ENCODE measurements at regions not wholly inside any gene's neighbourhood (a gene's known extent, or its start where the extent isn't known, plus 50 kb on each side); places are given as distances from the start of the nearest gene placed in this dataset.
"Not testable (repeated sequence)": the region's sequence is repeated elsewhere in the genome, so short reads cannot be mapped to it uniquely, and the experiment has no call there.

DNA sequence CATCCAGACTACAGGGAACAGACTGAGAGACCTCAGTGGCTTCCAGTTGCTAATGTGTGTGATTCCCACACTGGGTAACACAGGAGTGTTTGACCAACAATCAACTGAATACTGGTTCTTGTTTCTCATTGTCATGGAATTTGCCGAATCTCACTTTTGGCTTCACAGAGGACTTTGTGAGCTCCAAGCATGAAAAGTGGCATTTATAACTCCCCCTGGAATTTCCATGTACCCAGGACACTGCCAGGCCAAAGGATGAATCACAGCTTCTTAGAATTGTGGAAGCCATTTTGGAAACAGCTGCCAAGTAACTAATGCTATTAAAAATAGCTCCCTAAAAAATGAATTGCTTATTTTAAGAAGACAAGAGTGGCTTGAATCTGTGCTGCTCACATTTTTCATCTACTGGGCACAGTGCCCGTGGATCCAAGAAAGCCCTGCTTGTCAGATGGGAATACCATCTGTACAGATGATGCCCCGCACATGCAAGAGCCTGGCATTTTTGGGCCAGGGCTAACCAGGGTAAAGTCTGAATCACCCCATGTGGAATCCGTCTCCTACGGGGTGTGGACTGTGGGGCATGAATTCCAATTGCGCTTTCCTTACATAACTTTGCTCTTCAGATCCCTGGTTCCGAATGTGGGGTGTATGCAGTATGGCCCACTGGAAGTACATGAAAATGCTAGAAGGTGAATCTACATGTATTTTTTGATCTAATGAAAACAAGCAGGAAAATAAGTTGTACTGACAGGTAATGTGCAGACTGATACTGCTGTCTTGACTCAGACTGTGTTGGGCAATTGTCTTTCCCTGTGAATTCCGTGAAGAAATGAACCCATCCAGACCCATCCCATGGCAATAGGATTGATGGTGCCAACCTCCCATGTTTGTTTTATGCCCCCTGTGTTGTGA is 487.3 kb downstream of the SIPA1L2 start:
- in situ Hi-C loops (cut with HindIII; ENCODE audit: low pct_unique_long_range_greater_than_20kb, low sequenced_read_pairs) (no loop called here), intact Hi-C loops (cut with micrococcal nuclease; ENCODE audit: unreplicated experiment) (no loop called here)
- DNase-seq (ENCODE audit: low read depth, low spot score) (no peak), ATAC-seq (no peak)
- no peaks in the 10 kb centered on the region for H3K27me3 ChIP-seq (ENCODE audit: control insufficient read depth, insufficient read depth, low read length)
- POLR2A ChIA-PET, result no interaction called here
- no peaks in the 10 kb centered on the region for H3K36me3 ChIP-seq (ENCODE audit: control insufficient read depth, insufficient read depth, low read length)
- BruUV-seq (replicated peaks), result no TSS peak
- CTCF ChIA-PET, result no interaction called here
- TF ChIP-seq TCF7L2 (IDR thresholded peaks at IDR 0.05; ENCODE audit: low read depth, low read length) (no peak), SIN3A (IDR thresholded peaks at IDR 0.05; ENCODE audit: borderline replicate concordance, insufficient read depth, low read depth, low read length) (no peak), POLR2AphosphoS5 (IDR thresholded peaks at IDR 0.05; ENCODE audit: low read depth, low read length) (no peak)
- TF ChIP-seq, protein P1, sequence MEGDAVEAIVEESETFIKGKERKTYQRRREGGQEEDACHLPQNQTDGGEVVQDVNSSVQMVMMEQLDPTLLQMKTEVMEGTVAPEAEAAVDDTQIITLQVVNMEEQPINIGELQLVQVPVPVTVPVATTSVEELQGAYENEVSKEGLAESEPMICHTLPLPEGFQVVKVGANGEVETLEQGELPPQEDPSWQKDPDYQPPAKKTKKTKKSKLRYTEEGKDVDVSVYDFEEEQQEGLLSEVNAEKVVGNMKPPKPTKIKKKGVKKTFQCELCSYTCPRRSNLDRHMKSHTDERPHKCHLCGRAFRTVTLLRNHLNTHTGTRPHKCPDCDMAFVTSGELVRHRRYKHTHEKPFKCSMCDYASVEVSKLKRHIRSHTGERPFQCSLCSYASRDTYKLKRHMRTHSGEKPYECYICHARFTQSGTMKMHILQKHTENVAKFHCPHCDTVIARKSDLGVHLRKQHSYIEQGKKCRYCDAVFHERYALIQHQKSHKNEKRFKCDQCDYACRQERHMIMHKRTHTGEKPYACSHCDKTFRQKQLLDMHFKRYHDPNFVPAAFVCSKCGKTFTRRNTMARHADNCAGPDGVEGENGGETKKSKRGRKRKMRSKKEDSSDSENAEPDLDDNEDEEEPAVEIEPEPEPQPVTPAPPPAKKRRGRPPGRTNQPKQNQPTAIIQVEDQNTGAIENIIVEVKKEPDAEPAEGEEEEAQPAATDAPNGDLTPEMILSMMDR (IDR thresholded peaks at IDR 0.05), result no peak
- TF ChIP-seq, protein P2, sequence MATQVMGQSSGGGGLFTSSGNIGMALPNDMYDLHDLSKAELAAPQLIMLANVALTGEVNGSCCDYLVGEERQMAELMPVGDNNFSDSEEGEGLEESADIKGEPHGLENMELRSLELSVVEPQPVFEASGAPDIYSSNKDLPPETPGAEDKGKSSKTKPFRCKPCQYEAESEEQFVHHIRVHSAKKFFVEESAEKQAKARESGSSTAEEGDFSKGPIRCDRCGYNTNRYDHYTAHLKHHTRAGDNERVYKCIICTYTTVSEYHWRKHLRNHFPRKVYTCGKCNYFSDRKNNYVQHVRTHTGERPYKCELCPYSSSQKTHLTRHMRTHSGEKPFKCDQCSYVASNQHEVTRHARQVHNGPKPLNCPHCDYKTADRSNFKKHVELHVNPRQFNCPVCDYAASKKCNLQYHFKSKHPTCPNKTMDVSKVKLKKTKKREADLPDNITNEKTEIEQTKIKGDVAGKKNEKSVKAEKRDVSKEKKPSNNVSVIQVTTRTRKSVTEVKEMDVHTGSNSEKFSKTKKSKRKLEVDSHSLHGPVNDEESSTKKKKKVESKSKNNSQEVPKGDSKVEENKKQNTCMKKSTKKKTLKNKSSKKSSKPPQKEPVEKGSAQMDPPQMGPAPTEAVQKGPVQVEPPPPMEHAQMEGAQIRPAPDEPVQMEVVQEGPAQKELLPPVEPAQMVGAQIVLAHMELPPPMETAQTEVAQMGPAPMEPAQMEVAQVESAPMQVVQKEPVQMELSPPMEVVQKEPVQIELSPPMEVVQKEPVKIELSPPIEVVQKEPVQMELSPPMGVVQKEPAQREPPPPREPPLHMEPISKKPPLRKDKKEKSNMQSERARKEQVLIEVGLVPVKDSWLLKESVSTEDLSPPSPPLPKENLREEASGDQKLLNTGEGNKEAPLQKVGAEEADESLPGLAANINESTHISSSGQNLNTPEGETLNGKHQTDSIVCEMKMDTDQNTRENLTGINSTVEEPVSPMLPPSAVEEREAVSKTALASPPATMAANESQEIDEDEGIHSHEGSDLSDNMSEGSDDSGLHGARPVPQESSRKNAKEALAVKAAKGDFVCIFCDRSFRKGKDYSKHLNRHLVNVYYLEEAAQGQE (IDR thresholded peaks at IDR 0.05; ENCODE audit: insufficient read depth in 1 of 2, low read depth in 2 of 2, low read length in 1 of 2), result no peak
- no peak overlapping the region for H3K27ac ChIP-seq (ENCODE audit: low read length)
- 0 out of 2 replicates have a peak, but pooled peaks cover 6% of the 10 kb centered on the region for H3K9me3 ChIP-seq (ENCODE audit: control insufficient read depth, insufficient read depth, low read depth, low read length)
- H3K4me1 ChIP-seq (ENCODE audit: control insufficient read depth, insufficient read depth, low read length), result no peaks in the 10 kb centered on the region
- H3K4me3 ChIP-seq (ENCODE audit: low read depth in 2 of 2, low read length in 2 of 2), result no peak overlapping the region

DNA sequence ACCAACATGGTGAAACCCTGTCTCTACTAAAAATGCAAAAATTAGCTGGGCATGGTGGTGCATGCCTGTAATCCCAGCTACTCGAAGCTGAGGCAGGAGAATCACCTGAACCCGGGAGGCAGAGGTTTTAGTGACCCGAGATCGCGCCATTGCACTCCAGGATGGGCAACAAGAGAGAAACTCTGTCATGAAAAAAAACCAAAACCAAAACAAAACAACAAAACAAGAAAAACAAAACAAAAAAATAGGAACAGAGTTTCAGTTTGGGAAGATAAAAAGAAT is 488.8 kb downstream of the SIPA1L2 start:
- H3K36me3 ChIP-seq (ENCODE audit: control insufficient read depth, insufficient read depth, low read length); DNase-seq (ENCODE audit: low read depth, low spot score); H3K4me3 ChIP-seq (ENCODE audit: low read depth in 2 of 2, low read length in 2 of 2); CTCF ChIA-PET; POLR2A ChIA-PET; BruUV-seq (replicated peaks); intact Hi-C loops (cut with micrococcal nuclease; ENCODE audit: unreplicated experiment); H3K27me3 ChIP-seq (ENCODE audit: control insufficient read depth, insufficient read depth, low read length); H3K4me1 ChIP-seq (ENCODE audit: control insufficient read depth, insufficient read depth, low read length); H3K27ac ChIP-seq (ENCODE audit: low read length); ATAC-seq; in situ Hi-C loops (cut with HindIII; ENCODE audit: low pct_unique_long_range_greater_than_20kb, low sequenced_read_pairs); H3K9me3 ChIP-seq (ENCODE audit: control insufficient read depth, insufficient read depth, low read depth, low read length): not testable (repeated sequence)

DNA sequence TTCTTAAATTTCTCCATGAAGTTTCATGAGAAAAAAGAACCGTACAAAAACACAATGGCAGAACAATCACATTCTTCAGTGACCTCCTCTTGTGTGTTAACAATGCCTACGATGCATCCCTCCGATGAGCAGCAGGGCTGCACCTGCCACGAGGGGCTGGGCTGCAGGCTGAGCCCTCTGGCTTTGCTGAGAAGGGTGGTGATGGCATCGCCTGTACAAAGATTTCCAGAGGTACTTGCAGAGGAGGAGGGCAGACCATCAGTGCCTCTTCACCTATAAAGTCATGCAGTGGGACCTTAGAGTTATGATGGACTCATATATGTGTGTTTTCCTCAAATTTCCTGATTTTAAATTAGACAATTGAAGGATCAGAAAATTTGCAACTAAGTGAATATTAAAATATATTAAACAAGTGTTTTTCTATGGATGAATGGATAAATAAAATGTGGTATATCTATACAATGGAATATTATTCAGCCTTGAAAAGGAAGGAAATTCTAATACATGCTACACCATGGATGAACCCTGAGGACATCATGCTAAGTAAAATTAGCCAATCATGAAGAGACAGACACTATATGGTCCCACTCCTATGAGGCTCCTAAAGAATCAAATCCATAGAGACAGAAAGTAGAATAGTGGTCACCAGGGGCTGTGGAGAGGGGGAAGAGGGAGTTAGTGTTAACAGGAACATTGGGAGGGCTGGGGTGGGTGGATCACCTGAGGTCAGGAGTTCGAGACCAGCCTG is 489.3 kb downstream of the SIPA1L2 start:
- Histone ChIP-seq H3K27me3 (ENCODE audit: control insufficient read depth, insufficient read depth, low read length) (no peaks in the 10 kb centered on the region), H3K36me3 (ENCODE audit: control insufficient read depth, insufficient read depth, low read length) (no peaks in the 10 kb centered on the region), H3K9me3 (ENCODE audit: control insufficient read depth, insufficient read depth, low read depth, low read length) (0 out of 2 replicates have a peak, but pooled peaks cover 6% of the 10 kb centered on the region), H3K4me1 (ENCODE audit: control insufficient read depth, insufficient read depth, low read length) (no peaks in the 10 kb centered on the region), H3K27ac (ENCODE audit: low read length) (no peak overlapping the region), H3K4me3 (ENCODE audit: low read depth in 2 of 2, low read length in 2 of 2) (no peak overlapping the region)
- ATAC-seq (no peak), DNase-seq (ENCODE audit: low read depth, low spot score) (no peak)
- BruUV-seq (replicated peaks), result no TSS peak
- intact Hi-C loops (cut with micrococcal nuclease; ENCODE audit: unreplicated experiment) (no loop called here), in situ Hi-C loops (cut with HindIII; ENCODE audit: low pct_unique_long_range_greater_than_20kb, low sequenced_read_pairs) (no loop called here)
- no peak for TF ChIP-seq TCF7L2 (IDR thresholded peaks at IDR 0.05; ENCODE audit: low read depth, low read length)
- no peak for TF ChIP-seq SIN3A (IDR thresholded peaks at IDR 0.05; ENCODE audit: borderline replicate concordance, insufficient read depth, low read depth, low read length)
- TF ChIP-seq, protein P2 (IDR thresholded peaks at IDR 0.05; ENCODE audit: insufficient read depth in 1 of 2, low read depth in 2 of 2, low read length in 1 of 2), result no peak
- TF ChIP-seq, protein P1 (IDR thresholded peaks at IDR 0.05), result no peak
- no peak for TF ChIP-seq POLR2AphosphoS5 (IDR thresholded peaks at IDR 0.05; ENCODE audit: low read depth, low read length)
- POLR2A ChIA-PET, result no interaction called here
- CTCF ChIA-PET, result no interaction called here
